ENCODE measurements at regions not wholly inside any gene's neighbourhood (a gene's known extent, or its start where the extent isn't known, plus 50 kb on each side); places are given as distances from the start of the nearest gene placed in this dataset.

- TF ChIP-seq CTCF (IDR thresholded peaks at IDR 0.05; ENCODE audit: borderline replicate concordance, control extremely low read depth, extremely low read depth, insufficient read depth, missing control alignments): no peak
- in situ Hi-C loops (cut with MboI; ENCODE audit: low sequenced_read_pairs, unreplicated experiment): no loop called here
- DNase-seq (ENCODE audit: low spot score): no peak
These were observed 1151.0 kb downstream of the DIAPH3 start for GRCh38 chr13:59012731-59013130.

- no peak for DNase-seq (ENCODE audit: low spot score)
- in situ Hi-C loops (cut with MboI; ENCODE audit: low sequenced_read_pairs, unreplicated experiment): no loop called here
- TF ChIP-seq CTCF (IDR thresholded peaks at IDR 0.05; ENCODE audit: borderline replicate concordance, control extremely low read depth, extremely low read depth, insufficient read depth, missing control alignments): no peak
These were observed 1147.5 kb downstream of the DIAPH3 start for GRCh38 chr13:59016250-59016649.

- in situ Hi-C loops (cut with MboI; ENCODE audit: low sequenced_read_pairs, unreplicated experiment): no loop called here
- DNase-seq (ENCODE audit: low spot score): no peak
- no peak for TF ChIP-seq CTCF (IDR thresholded peaks at IDR 0.05; ENCODE audit: borderline replicate concordance, control extremely low read depth, extremely low read depth, insufficient read depth, missing control alignments)
These were observed 1139.3 kb downstream of the DIAPH3 start for GRCh38 chr13:59024434-59024833.

GRCh38 chr13:59034198-59034597, 1129.5 kb downstream of the DIAPH3 start:
- TF ChIP-seq CTCF (IDR thresholded peaks at IDR 0.05; ENCODE audit: borderline replicate concordance, control extremely low read depth, extremely low read depth, insufficient read depth, missing control alignments): no peak
- DNase-seq (ENCODE audit: low spot score): no peak
- in situ Hi-C loops (cut with MboI; ENCODE audit: low sequenced_read_pairs, unreplicated experiment): no loop called here

GRCh38 chr13:59038824-59039223, 1124.9 kb downstream of the DIAPH3 start:
- TF ChIP-seq CTCF (IDR thresholded peaks at IDR 0.05; ENCODE audit: borderline replicate concordance, control extremely low read depth, extremely low read depth, insufficient read depth, missing control alignments): no peak
- no peak for DNase-seq (ENCODE audit: low spot score)
- in situ Hi-C loops (cut with MboI; ENCODE audit: low sequenced_read_pairs, unreplicated experiment): no loop called here

- DNase-seq (ENCODE audit: low spot score): no peak
- in situ Hi-C loops (cut with MboI; ENCODE audit: low sequenced_read_pairs, unreplicated experiment): no loop called here
- TF ChIP-seq CTCF (IDR thresholded peaks at IDR 0.05; ENCODE audit: borderline replicate concordance, control extremely low read depth, extremely low read depth, insufficient read depth, missing control alignments): no peak
These were observed 1120.7 kb downstream of the DIAPH3 start for GRCh38 chr13:59043016-59043415.

- DNase-seq (ENCODE audit: low spot score): no peak
- in situ Hi-C loops (cut with MboI; ENCODE audit: low sequenced_read_pairs, unreplicated experiment): no loop called here
- TF ChIP-seq CTCF (IDR thresholded peaks at IDR 0.05; ENCODE audit: borderline replicate concordance, control extremely low read depth, extremely low read depth, insufficient read depth, missing control alignments): no peak
These were observed 1116.2 kb downstream of the DIAPH3 start for GRCh38 chr13:59047546-59047945.
